Spleen (tissue), 11 donors: ENCODE measurements at regions not wholly inside any gene's neighbourhood (a gene's known extent, or its start where the extent isn't known, plus 50 kb on each side); places are given as distances from the start of the nearest gene placed in this dataset.

ENCODE experiments used
- DNase-seq: peaks from one replicate; pipeline ENCODE4 v3.0.0-alpha.2; 2020
- H3K27ac ChIP-seq, 8 donors: fragments of 200-600 bp; sonication (generic) in 7 of 8; 1 replicate in 4 of 8; 2 replicates in 4 of 8; pipeline versions ENCODE4 v1.5.0 to v1.8.0; 2016 to 2021; ENCODE audit warnings: inconsistent platforms in 4 of 8, mild to moderate bottlenecking in 4 of 8, moderate library complexity in 1 of 8
- H3K27me3 ChIP-seq, 7 donors: fragments of 200-600 bp; sonication (generic) in 6 of 7; replicated peaks in 1 of 7; 1 replicate in 4 of 7; 2 replicates in 3 of 7; pipeline versions ENCODE4 v1.5.0 to v1.8.0; 2016 to 2021; ENCODE audit warnings: inconsistent platforms in 3 of 7, mild to moderate bottlenecking in 1 of 7
- H3K36me3 ChIP-seq, 6 donors: fragments of 200-600 bp; sonication (generic) in 5 of 6; 1 replicate in 4 of 6; 2 replicates in 2 of 6; pipeline versions ENCODE4 v1.5.0 to v1.8.0; 2016 to 2021; ENCODE audit warnings: inconsistent platforms in 2 of 6
- H3K4me1 ChIP-seq, 6 donors: fragments of 200-600 bp; sonication (generic) in 5 of 6; 1 replicate in 3 of 6; 2 replicates in 3 of 6; pipeline versions ENCODE4 v1.5.0 to v1.8.0; 2016 to 2021; ENCODE audit warnings: inconsistent platforms in 3 of 6
- H3K4me3 ChIP-seq, 8 donors: fragments of 200-600 bp; sonication (generic) in 7 of 8; 1 replicate in 4 of 8; 2 replicates in 4 of 8; pipeline versions ENCODE4 v1.5.0 to v1.8.0; 2016 to 2021; ENCODE audit warnings: inconsistent platforms in 4 of 8, mild to moderate bottlenecking in 4 of 8, moderate library complexity in 2 of 8
- H3K9me3 ChIP-seq, 8 donors: fragments of 200-600 bp; sonication (generic) in 7 of 8; 1 replicate in 4 of 8; 2 replicates in 4 of 8; pipeline versions ENCODE4 v1.5.0 to v1.8.0; 2016 to 2021; ENCODE audit warnings: inconsistent platforms in 4 of 8
- CTCF ChIP-seq, 11 experiments: fragments of 200-600 bp in 7 of 11; fragments of 450-650 bp in 4 of 11; sonication (generic) in 4 of 11; IDR thresholded peaks in 8 of 11; conservative IDR thresholded peaks in 3 of 11; 1 replicate in 7 of 11; 2 replicates in 4 of 11; pipeline versions ENCODE4 v1.4.0 to v1.8.0; 2016 to 2021; ENCODE audit warnings: antibody characterized with exemption in 11 of 11, inconsistent platforms in 4 of 11, mild to moderate bottlenecking in 1 of 11
- POLR2A ChIP-seq, 3 donors: fragments of 450-650 bp; IDR thresholded peaks; one replicate each; pipeline ENCODE4 v1.5.1; 2017; ENCODE audit warnings: antibody characterized with exemption in 3 of 3, mild to moderate bottlenecking in 1 of 3
- POLR2AphosphoS5 ChIP-seq, 3 donors: sonication (generic); formaldehyde crosslinking; IDR thresholded peaks; one replicate each; pipeline ENCODE4 v1.5.1; 2017; ENCODE audit warnings: antibody characterized with exemption in 3 of 3
- WGBS, 5 donors: extraction: QIAGEN DNeasy Blood & Tissue Kit in 3 of 5; methylation state at CpG; one replicate each; pipeline versions ENCODE4 v1.1.5 to v1.1.7; 2013 to 2018; 5-methylcytosine and 5-hydroxymethylcytosine counted together
- intact Hi-C: fragments of 100-400 bp; cut with DNase I; formaldehyde crosslinking; loops from one replicate; pipeline ENCODE4 v1.15.0; 2023; ENCODE audit warnings: low total_unique reads
- donor health status: healthy with polysubstance abuse.
- donor health status: DM: no; HTN: no; CAD: no; lungs with moderate emphysema.
- donor health status: DM: no; HTN: no; CAD: no.
- donor health status: Bipolar disorder and iron deficiency.
- donor health status: healthy.
- donor health status: DM: no; HTN: no; CAD: no.
- donor health status: DM: yes; HTN: yes; CAD: no.

DNA sequence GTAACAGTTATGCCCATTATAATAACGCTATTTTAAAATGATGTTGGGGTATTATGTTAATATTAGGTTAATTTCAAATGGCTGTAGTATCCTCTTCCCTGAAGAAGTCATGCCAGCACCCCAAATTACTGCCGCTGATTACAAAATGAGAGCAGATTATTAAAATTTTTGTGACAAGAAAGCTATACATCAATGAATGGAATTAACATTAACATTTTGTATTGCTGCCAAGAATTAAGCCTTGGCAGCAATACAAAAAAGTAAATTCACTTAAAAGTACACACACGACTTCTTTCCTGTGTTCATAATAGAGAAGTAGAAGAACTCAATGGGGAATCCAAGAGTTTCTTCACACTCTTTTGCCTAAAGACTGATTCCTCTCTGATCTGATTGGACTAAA is 482.8 kb downstream of the STIM2 start:
- intact Hi-C loops: no loop called here
- Histone ChIP-seq H3K4me3 (no peak overlapping the region), H3K4me1 (no peaks in the 10 kb centered on the region), H3K9me3 (no peaks in the 10 kb centered on the region), H3K27ac (no peak overlapping the region), H3K36me3 (no peaks in the 10 kb centered on the region), H3K27me3 (no peaks in the 10 kb centered on the region)
- 54 to 66% (median 59%) methylated on average over 3 of the region's 3 CpGs for WGBS, 5 donors
- TF ChIP-seq POLR2A (IDR thresholded peaks at IDR 0.05) (no peak), CTCF (IDR thresholded peaks at IDR 0.05 in 8 of 11, conservative IDR thresholded peaks at IDR 0.05 in 3 of 11) (no peak), POLR2AphosphoS5 (IDR thresholded peaks at IDR 0.05) (no peak)
- no peak for DNase-seq

- H3K9me3 ChIP-seq: peaks cover 0 to 12% (median 4%) of the 10 kb centered on the region in 8 donors
Measured at GRCh38 chr4:27350161-27350560, 489.5 kb downstream of the STIM2 start.

DNA sequence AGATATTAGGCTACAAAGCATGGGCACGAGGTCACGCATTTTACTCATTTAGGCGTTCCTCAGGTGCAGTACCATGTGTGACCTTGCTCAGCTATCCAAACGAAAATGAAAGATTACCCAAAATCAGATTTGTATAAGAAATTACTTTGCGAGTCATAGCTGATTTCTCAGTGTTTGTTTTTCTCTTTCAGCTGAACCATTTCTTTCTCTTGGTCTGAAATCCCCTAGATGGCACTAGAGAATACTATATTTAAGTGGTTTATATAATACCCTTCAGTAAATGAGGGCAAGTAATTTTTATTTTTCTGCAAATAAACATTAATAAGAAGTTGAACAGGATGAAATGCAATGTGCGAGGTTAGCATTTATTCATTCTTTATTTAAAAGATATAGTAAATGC is 496.6 kb downstream of the STIM2 start:
- H3K4me1 ChIP-seq: no peaks in the 10 kb centered on the region
- H3K4me3 ChIP-seq: no peak overlapping the region
- no peak for DNase-seq
- intact Hi-C loops: no loop called here
- H3K27ac ChIP-seq: no peak overlapping the region
- TF ChIP-seq POLR2AphosphoS5 (IDR thresholded peaks at IDR 0.05) (no peak), CTCF (IDR thresholded peaks at IDR 0.05 in 8 of 11, conservative IDR thresholded peaks at IDR 0.05 in 3 of 11) (no peak)
- H3K27me3 ChIP-seq: no peaks in the 10 kb centered on the region
- peaks cover 0 to 12% (median 4%) of the 10 kb centered on the region in 8 donors for H3K9me3 ChIP-seq
- WGBS, 5 donors: 62 to 75% (median 71%) methylated on average over 6 of the region's 6 CpGs
- H3K36me3 ChIP-seq: no peaks in the 10 kb centered on the region

More at GRCh38 chr4:27350161-27350560, 489.5 kb downstream of the STIM2 start:
- intact Hi-C loops: no loop called here
- TF ChIP-seq POLR2A (IDR thresholded peaks at IDR 0.05) (no peak), POLR2AphosphoS5 (IDR thresholded peaks at IDR 0.05) (no peak), CTCF (IDR thresholded peaks at IDR 0.05 in 8 of 11, conservative IDR thresholded peaks at IDR 0.05 in 3 of 11) (no peak)
- no peak overlapping the region for H3K27ac ChIP-seq
- H3K36me3 ChIP-seq: no peaks in the 10 kb centered on the region
- H3K27me3 ChIP-seq: no peaks in the 10 kb centered on the region
- no peaks in the 10 kb centered on the region for H3K4me1 ChIP-seq
- no peak overlapping the region for H3K4me3 ChIP-seq
- no peak for DNase-seq
- 75 to 89% (median 83%) methylated on average over 3 of the region's 3 CpGs for WGBS, 5 donors

GRCh38 chr4:27358269-27358668 is 497.6 kb downstream of the STIM2 start:
- WGBS, 5 donors: 43 to 58% (median 49%) methylated on average over 2 of the region's 2 CpGs
- H3K36me3 ChIP-seq: no peaks in the 10 kb centered on the region
- no peak overlapping the region for H3K4me3 ChIP-seq
- H3K27me3 ChIP-seq: no peaks in the 10 kb centered on the region
- no peaks in the 10 kb centered on the region for H3K4me1 ChIP-seq
- peaks cover 0 to 12% (median 4%) of the 10 kb centered on the region in 8 donors for H3K9me3 ChIP-seq
- TF ChIP-seq POLR2AphosphoS5 (IDR thresholded peaks at IDR 0.05) (no peak), CTCF (IDR thresholded peaks at IDR 0.05 in 8 of 11, conservative IDR thresholded peaks at IDR 0.05 in 3 of 11) (no peak), POLR2A (IDR thresholded peaks at IDR 0.05) (no peak)
- intact Hi-C loops: no loop called here
- H3K27ac ChIP-seq: no peak overlapping the region
- no peak for DNase-seq
